H54 (cell line): ENCODE measurements at regions not wholly inside any gene's neighbourhood (a gene's known extent, or its start where the extent isn't known, plus 50 kb on each side); places are given as distances from the start of the nearest gene placed in this dataset.

Source experiments
- DNase-seq: peaks from one replicate; pipeline ENCODE4 v3.0.0; 2011; ENCODE audit warnings: low spot score, mixed read lengths; ENCODE audit not compliant: insufficient read length
- FAIRE-seq: peaks from 3 replicates; lab custom pipeline; 2011; peaks lifted over from hg19 to GRCh38; lab: Jason Lieb, UNC
- POLR2A ChIP-seq: IDR thresholded peaks from 2 replicates; pipeline ENCODE4 v1.6.1; 2011; ENCODE audit warnings: low read depth, mild to moderate bottlenecking, low read length

DNA sequence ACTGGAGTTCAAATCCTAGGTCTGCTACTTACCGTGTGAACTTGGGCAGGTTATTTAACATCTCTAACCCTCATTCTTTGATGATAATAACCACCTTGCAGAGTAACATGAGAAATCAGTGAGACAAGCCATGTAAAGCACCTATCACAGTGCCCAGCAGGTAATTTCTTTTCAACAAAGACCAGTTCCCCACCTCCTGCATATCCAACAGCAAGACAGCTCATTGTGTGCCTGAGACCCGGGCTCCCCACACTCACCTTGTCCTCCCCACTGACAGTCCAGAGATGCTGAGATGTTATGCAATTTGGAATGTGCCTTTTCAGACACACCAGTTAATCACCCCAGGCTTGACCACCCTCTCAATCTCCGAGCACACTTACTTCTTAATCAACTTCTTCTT is 367.6 kb upstream of the DAB1 start:
- no peak for DNase-seq
- no peak for FAIRE-seq
- TF ChIP-seq POLR2A = no peak

DNA sequence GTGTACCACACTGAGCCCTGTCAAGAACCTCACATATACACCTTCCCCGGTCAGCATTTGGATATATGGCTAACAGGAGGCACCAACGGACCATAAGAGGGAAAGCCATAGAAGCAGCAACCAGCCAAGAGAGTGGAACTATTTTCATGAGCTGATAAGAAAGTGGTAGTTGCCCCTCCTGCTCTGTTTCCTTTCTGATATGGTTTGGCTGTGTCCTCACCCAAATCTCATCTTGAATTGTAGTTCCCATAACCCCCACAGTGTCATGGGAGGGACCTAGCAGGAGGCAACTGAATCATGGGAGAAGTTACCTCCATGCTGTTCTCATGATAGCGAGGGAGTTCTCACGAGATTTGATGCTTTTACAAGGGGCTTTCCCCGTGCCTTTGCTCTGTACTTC is 366.1 kb upstream of the DAB1 start:
- no peak for TF ChIP-seq POLR2A
- DNase-seq = no peak
- FAIRE-seq = no peak

- FAIRE-seq = no peak
- no peak for TF ChIP-seq POLR2A
- DNase-seq = no peak
These were observed 364.5 kb upstream of the DAB1 start for GRCh38 chr1:57788313-57788712.

DNA sequence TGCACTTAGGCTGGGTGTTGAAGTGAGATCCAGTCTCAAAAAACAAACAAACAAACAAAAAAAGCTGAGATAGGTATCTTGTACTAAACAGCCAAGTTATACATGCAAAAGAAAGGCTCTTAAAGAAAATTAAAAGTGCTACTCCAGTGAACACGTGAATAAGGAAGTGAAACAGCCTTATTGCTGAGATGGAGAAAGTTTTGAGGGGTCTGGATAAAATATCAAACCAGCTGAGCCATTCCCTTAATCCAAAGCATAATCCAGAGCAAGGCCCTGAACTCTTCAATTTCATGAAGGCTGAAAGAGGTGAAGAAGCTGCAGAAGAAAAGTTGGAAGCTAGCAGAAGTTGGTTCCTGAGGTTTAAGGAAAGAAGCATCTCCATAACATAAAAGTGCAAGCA is 360.5 kb upstream of the DAB1 start:
- no peak for TF ChIP-seq POLR2A
- FAIRE-seq = no peak

GRCh38 chr1:57782357-57782756 is 358.5 kb upstream of the DAB1 start:
- DNase-seq (no peak), FAIRE-seq (no peak)
- TF ChIP-seq POLR2A = no peak

More for the DNA sequence above, 360.5 kb upstream of the DAB1 start:
- no peak for DNase-seq

DNA sequence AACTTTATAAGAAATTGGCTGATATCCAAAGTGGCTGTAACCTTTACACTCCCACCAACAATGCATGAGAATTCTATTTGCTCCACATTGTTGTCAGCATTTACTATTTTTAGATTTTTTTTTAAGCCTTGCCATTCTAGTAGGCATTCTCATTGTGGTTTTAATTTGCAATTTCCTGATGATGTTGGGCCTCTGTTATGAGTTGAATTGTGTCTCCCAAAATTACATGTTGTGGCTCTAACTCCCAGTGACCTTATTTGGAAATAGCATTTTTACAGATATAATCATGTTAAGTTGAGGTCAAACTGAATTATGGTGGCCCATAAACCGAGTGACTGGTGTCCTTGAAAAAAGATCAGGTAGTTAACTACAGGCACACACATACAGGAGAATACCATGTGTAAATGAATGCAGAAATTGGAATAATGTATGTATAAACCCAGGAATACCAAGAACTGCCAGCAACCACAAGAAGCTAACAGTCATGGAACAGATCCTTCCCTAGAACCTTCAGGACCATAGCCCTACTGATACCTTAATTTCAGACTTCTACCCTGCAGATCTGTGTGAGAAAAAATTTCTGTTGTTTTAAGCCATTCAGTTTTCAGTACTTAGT is 348.8 kb upstream of the DAB1 start:
- no peak for TF ChIP-seq POLR2A
- DNase-seq = no peak
- no peak for FAIRE-seq

DNA sequence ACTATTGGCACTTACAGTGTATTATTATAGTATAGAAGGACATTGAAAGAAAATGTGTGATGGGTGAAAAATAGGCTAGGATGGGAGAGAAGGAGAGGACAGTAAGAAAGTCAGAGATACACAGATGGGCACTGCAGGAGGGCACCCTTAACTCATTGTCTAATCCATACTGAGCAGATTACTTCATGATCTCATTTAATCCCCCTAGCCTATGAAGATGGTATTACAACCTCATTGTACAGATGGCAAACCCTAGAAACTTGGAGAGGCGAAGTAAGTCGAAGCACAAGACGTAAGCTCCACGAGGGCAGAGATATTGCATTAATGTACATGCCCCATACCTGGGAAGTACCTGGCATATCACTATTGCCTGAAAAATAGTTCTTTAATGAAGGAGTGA is 346.9 kb upstream of the DAB1 start:
- no peak for TF ChIP-seq POLR2A
- FAIRE-seq (no peak), DNase-seq (no peak)

GRCh38 chr1:57770236-57770635 is 346.4 kb upstream of the DAB1 start:
- DNase-seq (no peak), FAIRE-seq (no peak)
- no peak for TF ChIP-seq POLR2A

GRCh38 chr1:57761628-57762027 is 337.8 kb upstream of the DAB1 start:
- no peak for FAIRE-seq
- DNase-seq = no peak

GRCh38 chr1:57752843-57753242 is 329.0 kb upstream of the DAB1 start:
- no peak for TF ChIP-seq POLR2A
- no peak for DNase-seq
- FAIRE-seq = no peak

More at GRCh38 chr1:57761628-57762027, 337.8 kb upstream of the DAB1 start:
- no peak for TF ChIP-seq POLR2A

- no peak for FAIRE-seq
- TF ChIP-seq POLR2A = no peak
- no peak for DNase-seq
These were observed 324.9 kb upstream of the DAB1 start for GRCh38 chr1:57748719-57749118.

GRCh38 chr1:57747818-57748217 is 324.0 kb upstream of the DAB1 start:
- DNase-seq (no peak), FAIRE-seq (no peak)
- TF ChIP-seq POLR2A = no peak

- FAIRE-seq = no peak
These were observed 317.7 kb upstream of the DAB1 start for GRCh38 chr1:57741521-57741920.

DNA sequence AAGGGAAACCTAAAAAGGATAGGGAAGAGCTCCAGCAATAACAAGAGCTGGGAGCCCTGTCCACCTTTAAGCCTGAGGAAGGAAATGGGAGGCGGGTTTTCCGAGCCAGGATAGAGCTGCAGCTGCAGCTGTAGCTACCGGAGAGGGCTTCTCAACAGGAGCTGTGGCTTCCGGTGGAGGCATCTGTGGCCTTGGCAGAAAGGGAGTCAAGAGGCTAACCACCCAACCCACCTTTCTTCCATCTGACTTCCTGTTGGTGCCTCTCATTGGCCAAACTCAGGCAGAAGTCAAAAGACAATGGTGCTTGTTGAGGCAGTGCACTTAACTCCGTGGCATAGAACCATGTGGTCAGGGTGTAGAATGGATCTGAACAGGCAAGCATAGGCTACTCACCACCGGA is 313.1 kb upstream of the DAB1 start:
- TF ChIP-seq POLR2A = no peak
- FAIRE-seq = no peak
- no peak for DNase-seq

More at GRCh38 chr1:57741521-57741920, 317.7 kb upstream of the DAB1 start:
- no peak for TF ChIP-seq POLR2A
- no peak for DNase-seq

DNA sequence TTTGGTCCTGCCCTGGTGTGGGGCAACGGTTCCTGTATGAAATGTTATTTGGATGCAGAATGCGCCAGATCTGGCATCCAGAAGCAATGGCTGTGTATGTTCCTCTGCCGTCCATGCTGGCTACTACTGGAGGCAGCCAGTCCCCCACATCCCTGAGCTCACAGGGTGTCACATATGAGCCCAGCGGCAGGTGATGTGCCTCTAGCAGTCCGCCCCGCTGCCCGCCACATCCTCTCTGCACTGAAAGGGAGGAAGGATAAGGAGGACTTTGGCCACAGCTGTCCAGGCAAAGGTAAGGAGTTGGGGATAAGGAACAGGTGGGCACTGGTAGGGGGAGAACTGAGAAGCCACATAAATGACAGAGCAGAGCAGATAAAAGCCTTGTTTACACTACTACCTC is 305.3 kb upstream of the DAB1 start:
- TF ChIP-seq POLR2A = no peak
- DNase-seq = no peak
- no peak for FAIRE-seq
